GM21390 (cell line): ENCODE measurements at regions not wholly inside any gene's neighbourhood (a gene's known extent, or its start where the extent isn't known, plus 50 kb on each side); places are given as distances from the start of the nearest gene placed in this dataset.
"Not testable (repeated sequence)": the region's sequence is repeated elsewhere in the genome, so short reads cannot be mapped to it uniquely, and the experiment has no call there.

Experiments
- ATAC-seq: cut with Tn5 transposase; IDR thresholded peaks from one replicate; pipeline ENCODE4 v1.9.1; 2021; ENCODE audit not compliant: unreplicated experiment

DNA sequence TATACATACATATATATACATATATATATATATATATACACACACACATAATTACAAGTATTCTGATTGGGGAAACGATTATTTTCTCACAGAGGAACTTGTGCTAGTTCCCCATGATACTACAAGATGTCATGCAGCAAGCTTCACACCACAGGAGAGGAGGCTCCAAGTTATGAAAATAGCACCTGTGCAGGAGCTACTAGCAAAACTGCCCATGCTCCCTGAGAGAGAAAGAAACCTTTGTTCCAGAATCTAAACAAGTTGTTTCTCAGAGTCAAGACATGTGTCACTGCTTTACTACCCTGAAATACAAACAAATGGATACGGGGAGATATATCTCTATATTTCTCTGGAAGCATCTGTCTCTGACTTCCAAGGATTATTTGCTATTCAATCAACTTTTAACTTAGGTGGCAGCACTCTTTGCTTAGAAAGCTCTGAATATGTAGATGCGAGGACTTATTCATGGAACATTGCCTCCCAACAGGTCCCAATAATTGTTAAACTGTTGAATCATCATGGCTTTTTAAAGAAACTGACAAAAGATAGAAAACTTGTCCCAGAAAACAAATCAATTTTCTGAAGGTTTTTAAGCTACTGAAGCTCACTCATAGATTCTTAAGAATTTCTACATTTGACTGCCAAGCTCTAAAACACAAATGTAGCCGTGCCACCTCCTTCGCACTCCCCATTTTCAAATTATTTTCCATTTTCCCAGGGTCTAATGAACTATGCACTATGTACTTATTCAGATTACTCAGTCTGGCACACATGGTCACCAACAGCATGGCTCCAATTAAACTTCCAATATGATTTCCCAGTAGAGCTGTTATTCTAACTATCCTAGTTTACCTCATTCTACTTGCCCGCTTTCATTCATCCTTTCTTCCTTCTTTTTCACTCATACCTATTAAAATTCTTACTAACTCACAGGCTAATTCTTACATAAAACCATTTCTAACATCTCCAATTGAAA, 929.1 kb downstream of the LTN1 start:
- no peak for ATAC-seq

GRCh38 chr21:28052956-28053355, 939.7 kb downstream of the LTN1 start:
- not testable (repeated sequence) for ATAC-seq

GRCh38 chr21:28051649-28052048, 941.0 kb downstream of the LTN1 start:
- ATAC-seq: not testable (repeated sequence)

GRCh38 chr21:28035692-28036091, 957.0 kb downstream of the LTN1 start:
- ATAC-seq: not testable (repeated sequence)

DNA sequence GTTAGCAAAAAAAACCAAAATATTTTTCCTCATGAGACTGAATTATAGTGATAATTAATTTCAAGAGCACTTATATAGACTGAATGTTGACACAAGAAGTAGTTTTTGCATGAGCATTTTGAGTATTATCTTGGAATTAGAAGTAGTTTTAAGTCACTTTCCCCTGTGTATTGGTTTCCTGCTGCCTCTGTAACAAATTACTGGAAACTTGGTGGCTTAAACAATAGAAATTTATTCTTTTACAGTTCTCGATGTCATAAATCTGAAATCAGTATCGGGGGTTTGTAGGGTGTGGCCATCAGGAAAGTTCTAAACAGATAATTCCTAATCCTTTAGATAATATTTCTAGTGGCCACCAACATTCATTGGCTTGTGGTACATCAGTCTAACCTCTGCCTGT, 957.8 kb downstream of the LTN1 start:
- ATAC-seq: not testable (repeated sequence)

- not testable (repeated sequence) for ATAC-seq
Measured at GRCh38 chr21:28034334-28034733, 958.3 kb downstream of the LTN1 start.

DNA sequence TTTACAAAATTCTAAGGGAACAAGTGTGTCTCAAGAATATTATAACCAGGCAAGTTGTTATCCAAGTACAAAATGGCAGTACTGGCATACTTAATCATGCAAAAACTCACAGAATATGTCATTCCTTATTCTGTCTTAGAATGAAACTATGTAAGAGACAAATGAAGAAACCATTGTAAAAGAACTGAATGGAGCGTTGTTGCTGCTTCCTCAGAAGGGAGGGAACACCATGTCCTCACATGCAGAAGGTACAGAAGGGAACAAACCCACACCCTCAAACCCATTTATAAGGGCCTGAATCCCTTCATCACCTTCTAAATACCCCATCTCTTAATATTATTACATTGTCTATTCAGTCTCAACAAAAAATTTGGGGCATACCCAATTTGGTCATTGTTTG, 960.0 kb downstream of the LTN1 start:
- not testable (repeated sequence) for ATAC-seq

GRCh38 chr21:28031066-28031465, 961.6 kb downstream of the LTN1 start:
- not testable (repeated sequence) for ATAC-seq

GRCh38 chr21:28025111-28025510, 967.6 kb downstream of the LTN1 start:
- ATAC-seq: no peak

DNA sequence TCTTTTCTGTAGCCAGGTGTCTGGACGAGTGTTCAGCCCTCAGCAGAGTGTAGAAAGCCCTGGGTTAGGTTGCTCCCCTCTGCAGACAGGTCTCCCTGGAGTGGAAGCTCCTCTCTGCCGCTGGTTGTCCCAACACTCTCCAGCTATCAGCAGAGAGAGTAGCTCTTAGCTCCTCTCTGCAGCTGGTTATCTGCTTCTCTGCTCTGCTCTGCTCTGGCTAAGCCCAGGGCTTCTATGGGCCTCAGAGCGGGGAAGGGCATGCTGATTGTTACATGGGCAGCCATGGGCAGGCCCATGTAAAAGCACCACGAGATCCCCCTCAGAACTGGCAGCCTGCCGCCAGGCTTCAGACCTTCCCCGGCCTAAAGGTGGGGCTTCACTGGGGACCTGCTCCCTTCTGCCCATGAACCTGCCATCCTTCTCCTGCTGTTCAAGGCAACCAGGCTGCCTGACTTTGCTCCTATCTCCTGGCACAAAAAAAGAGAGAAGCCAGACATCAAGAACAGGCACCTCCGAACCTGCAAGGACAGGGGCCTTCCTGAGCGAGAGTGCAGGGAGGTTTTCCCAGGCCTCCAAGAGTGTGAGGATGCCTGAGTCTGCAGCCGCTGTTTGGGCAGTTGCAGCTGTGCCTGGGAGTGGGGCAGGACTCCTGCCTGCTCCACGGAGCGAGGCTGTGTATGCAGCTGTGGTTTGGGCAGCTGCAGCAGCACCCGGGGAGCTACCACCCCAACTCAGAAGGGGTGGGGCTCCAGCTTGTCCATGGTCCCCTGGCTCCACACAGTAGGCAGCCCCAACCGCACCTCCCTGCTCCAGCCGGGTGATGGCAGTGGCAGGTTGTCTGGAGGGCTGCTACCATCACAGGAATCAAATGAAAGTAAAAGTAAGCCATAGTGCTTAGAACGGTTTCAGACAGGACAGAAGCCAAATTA, 973.7 kb downstream of the LTN1 start:
- peak; percentile 74 for ATAC-seq

DNA sequence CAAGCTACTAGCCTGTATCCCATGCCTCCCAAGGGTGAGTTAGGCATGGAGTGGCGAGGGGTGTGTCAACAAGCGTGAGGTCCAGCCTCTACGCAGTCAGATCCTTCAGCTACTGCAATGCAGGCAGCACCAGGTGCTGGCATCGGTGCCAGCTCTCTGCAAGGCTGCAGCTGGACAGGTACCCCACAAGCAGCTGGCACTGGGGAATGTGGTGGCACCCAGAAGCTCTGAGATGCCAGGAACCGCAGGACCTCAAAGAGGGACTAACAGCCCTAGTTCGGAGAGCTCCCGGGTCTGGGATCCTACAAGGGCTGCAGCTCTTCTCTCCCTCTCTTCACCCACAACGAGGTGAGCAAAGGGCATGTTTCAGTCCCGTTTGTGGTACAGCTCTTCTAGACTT, 974.5 kb downstream of the LTN1 start:
- no peak for ATAC-seq

GRCh38 chr21:28016571-28016970, 976.1 kb downstream of the LTN1 start:
- no peak for ATAC-seq

DNA sequence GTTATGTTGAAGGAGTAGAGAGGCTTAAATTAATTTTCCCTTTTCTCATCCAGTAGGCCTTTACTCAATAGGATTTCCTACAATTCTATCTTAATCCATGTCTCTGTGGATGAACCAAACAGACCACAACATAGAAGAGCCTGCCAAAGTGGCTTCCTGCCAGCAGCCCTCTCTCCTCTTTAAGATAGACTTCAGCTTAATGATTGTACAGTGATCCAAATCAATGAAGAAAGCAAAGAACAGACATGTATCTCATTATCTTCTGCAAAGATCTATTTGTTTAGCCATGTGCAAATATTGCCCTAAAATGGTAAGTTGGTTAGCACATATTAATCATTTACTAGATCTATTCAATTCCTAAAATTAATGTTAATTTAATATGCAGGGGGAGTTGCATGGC, 979.6 kb downstream of the LTN1 start:
- not testable (repeated sequence) for ATAC-seq

- ATAC-seq: not testable (repeated sequence)
Measured at GRCh38 chr21:28011970-28012369, 980.7 kb downstream of the LTN1 start.

DNA sequence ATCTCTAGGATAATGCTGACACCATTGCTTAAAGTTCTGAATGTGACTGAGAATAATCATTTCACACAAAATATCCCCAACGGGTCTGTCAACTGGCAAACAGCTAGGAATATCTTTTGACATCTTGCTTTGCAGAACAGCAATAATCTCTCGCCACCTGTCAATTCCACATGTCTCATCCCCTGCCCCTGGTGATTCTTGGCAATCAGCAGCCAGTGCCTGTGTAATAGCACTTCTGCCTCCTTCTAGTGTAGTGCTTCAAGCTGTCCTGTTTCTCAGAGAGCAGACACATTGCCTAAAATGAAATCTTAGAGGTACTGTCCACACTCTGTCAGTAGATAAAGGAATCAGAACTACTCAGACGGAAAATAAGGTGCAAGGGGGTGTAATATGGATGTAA, 984.4 kb downstream of the LTN1 start:
- ATAC-seq: not testable (repeated sequence)

DNA sequence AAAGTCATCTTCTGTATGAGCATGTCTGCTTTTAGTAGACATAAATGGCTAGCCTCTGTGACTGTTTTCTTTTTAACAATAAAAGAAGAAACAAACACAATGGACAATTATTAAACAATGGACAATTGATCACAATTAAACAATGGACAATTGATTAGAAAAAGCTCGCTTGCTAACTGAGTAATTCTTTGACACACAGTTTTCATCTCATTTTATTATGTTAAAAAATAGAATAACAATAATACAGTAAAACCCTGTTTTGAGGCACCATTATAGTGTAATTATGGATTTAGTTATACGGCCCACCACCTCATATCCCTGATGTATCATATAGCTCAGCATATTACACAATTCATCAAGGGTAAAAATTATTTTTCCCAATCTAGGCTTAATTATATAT, 989.0 kb downstream of the LTN1 start:
- ATAC-seq: not testable (repeated sequence)

DNA sequence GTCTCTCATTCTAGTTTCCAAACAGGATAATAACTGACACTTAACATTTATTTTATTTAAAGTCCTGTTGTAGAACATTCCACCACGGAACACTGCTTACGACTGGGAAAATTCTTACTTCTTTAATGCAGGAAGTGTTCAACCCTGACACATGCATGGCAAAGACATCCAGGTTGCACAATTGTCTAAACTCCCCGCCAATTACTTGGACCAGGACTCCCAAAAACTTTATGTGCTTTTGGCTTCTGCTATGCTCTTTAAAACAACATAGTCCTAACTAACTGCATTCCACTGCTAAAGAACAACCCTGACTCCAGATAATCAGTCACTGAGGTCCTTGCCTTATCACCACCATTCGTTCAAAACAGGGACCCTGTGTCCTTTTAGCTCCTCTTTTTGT, 995.8 kb downstream of the LTN1 start:
- not testable (repeated sequence) for ATAC-seq

DNA sequence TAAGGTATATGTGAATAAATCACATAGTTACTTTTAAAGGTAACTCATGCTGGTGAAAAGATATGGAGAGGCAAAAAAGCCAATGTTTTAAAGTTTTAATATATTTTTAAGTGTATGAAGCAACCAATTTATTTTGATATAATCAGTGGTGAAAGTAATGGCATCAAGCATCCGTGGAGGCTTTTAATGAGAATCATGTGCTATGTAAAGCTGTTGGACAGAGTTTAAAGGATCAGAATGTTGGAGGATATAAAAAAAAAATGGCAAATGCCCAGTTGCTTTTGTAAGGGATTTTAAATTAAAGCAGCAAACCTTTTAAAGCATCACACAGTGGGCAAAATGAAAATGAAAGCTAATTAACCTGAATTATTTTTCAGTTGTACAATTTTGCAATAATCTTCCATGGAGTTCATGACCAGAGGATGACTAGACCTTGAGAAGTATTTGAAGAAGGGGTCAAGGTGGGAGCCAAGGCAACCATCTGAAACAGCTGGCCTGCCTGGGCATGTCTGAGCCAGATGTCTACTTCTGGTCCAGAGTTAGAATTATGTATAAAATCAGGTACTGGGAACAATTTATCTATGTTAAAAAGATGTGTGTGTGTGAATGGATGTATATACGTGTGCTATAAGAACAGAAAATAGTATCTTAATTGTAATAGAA, 1007.9 kb downstream of the LTN1 start:
- ATAC-seq: not testable (repeated sequence)

DNA sequence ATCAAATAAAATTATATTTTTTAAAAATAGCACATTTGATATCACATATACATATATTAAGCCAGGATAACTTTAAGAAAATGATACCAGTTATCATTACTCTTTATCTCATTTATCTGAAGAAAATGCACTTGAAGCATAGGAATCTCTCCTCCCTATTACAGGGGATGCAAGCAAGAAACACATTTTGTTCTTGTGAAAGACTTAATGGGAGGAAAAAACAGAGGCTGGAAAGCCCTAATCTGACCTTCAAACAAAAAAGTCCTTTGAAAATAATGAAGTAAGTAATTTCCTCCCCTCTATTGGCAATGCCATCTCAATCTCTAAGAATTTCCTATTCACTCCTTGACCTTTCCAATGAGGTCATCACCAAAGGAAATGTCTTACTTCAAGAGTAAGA, 1012.6 kb upstream of the ADAMTS5 start:
- not testable (repeated sequence) for ATAC-seq

GRCh38 chr21:27975514-27975913, 1008.6 kb upstream of the ADAMTS5 start:
- ATAC-seq: no peak

GRCh38 chr21:27974152-27974551, 1007.3 kb upstream of the ADAMTS5 start:
- ATAC-seq: not testable (repeated sequence)
